HL-60 (cell line): ENCODE measurements at regions not wholly inside any gene's neighbourhood (a gene's known extent, or its start where the extent isn't known, plus 50 kb on each side); places are given as distances from the start of the nearest gene placed in this dataset.
"Not testable (repeated sequence)": the region's sequence is repeated elsewhere in the genome, so short reads cannot be mapped to it uniquely, and the experiment has no call there.

Experiments used
- DNase-seq, 2 experiments: peaks; one replicate each; pipeline ENCODE4 v3.0.0-alpha.2; 2010 to 2020; ENCODE audit warnings: low read depth in 1 of 2, low spot score in 1 of 2
- H3K27ac ChIP-seq: fragments of 250-450 bp; sonication (Bioruptor Pico); replicated peaks from 2 replicates; pipeline ENCODE4 v1.5.1; 2020; ENCODE audit warnings: mild to moderate bottlenecking, moderate library complexity
- H3K27me3 ChIP-seq: fragments of 250-450 bp; sonication (Bioruptor Pico); 2 replicates; pipeline ENCODE4 v1.5.1; 2021; ENCODE audit warnings: mild to moderate bottlenecking, moderate library complexity; ENCODE audit not compliant: insufficient read depth, poor library complexity, severe bottlenecking
- H3K4me3 ChIP-seq: replicated peaks from 2 replicates; pipeline ENCODE4 v1.5.1; 2011; ENCODE audit warnings: mild to moderate bottlenecking, control low read depth, low read length; ENCODE audit not compliant: insufficient read depth
- GABPA ChIP-seq: IDR thresholded peaks from 2 replicates; pipeline ENCODE4 v1.6.1; 2012; ENCODE audit warnings: low read depth
- POLR2AphosphoS5 ChIP-seq: IDR thresholded peaks from 2 replicates; pipeline ENCODE4 v1.6.1; 2012; ENCODE audit warnings: low read depth
- SPI1 ChIP-seq: IDR thresholded peaks from 2 replicates; pipeline ENCODE4 v1.6.1; 2012; ENCODE audit warnings: low read depth, mild to moderate bottlenecking, borderline replicate concordance
- TF ChIP-seq, protein P1 (sequence below): IDR thresholded peaks from 2 replicates; pipeline ENCODE4 v1.6.1; 2012; ENCODE audit warnings: low read depth; ENCODE audit not compliant: insufficient replicate concordance
- TF ChIP-seq, protein P2 (sequence below): IDR thresholded peaks from one replicate; pipeline ENCODE4 v1.5.1; 2011; ENCODE audit warnings: low read length, control low read depth, inconsistent platforms; ENCODE audit not compliant: insufficient read depth

GRCh38 chr6:11311970-11312369, 79.5 kb upstream of the NEDD9 start:
- no peaks in the 10 kb centered on the region for H3K27me3 ChIP-seq
- no peak overlapping the region for H3K27ac ChIP-seq
- no peak overlapping the region for H3K4me3 ChIP-seq
- DNase-seq = no peak
- TF ChIP-seq SPI1 = no peak
- TF ChIP-seq, protein P1, sequence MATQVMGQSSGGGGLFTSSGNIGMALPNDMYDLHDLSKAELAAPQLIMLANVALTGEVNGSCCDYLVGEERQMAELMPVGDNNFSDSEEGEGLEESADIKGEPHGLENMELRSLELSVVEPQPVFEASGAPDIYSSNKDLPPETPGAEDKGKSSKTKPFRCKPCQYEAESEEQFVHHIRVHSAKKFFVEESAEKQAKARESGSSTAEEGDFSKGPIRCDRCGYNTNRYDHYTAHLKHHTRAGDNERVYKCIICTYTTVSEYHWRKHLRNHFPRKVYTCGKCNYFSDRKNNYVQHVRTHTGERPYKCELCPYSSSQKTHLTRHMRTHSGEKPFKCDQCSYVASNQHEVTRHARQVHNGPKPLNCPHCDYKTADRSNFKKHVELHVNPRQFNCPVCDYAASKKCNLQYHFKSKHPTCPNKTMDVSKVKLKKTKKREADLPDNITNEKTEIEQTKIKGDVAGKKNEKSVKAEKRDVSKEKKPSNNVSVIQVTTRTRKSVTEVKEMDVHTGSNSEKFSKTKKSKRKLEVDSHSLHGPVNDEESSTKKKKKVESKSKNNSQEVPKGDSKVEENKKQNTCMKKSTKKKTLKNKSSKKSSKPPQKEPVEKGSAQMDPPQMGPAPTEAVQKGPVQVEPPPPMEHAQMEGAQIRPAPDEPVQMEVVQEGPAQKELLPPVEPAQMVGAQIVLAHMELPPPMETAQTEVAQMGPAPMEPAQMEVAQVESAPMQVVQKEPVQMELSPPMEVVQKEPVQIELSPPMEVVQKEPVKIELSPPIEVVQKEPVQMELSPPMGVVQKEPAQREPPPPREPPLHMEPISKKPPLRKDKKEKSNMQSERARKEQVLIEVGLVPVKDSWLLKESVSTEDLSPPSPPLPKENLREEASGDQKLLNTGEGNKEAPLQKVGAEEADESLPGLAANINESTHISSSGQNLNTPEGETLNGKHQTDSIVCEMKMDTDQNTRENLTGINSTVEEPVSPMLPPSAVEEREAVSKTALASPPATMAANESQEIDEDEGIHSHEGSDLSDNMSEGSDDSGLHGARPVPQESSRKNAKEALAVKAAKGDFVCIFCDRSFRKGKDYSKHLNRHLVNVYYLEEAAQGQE = peak; percentile 39

GRCh38 chr6:11309947-11310665, 77.6 kb upstream of the NEDD9 start:
- peak; percentile 9; the same call in 1 of the 2 replicates for TF ChIP-seq SPI1
- TF ChIP-seq, protein P2, sequence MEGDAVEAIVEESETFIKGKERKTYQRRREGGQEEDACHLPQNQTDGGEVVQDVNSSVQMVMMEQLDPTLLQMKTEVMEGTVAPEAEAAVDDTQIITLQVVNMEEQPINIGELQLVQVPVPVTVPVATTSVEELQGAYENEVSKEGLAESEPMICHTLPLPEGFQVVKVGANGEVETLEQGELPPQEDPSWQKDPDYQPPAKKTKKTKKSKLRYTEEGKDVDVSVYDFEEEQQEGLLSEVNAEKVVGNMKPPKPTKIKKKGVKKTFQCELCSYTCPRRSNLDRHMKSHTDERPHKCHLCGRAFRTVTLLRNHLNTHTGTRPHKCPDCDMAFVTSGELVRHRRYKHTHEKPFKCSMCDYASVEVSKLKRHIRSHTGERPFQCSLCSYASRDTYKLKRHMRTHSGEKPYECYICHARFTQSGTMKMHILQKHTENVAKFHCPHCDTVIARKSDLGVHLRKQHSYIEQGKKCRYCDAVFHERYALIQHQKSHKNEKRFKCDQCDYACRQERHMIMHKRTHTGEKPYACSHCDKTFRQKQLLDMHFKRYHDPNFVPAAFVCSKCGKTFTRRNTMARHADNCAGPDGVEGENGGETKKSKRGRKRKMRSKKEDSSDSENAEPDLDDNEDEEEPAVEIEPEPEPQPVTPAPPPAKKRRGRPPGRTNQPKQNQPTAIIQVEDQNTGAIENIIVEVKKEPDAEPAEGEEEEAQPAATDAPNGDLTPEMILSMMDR = no peak
- TF ChIP-seq POLR2AphosphoS5 = no peak
- no peak for TF ChIP-seq GABPA
- Histone ChIP-seq H3K4me3 (no peak overlapping the region), H3K27ac (0 out of 2 replicates have a peak overlapping the region, but pooled peaks have one; percentile 19), H3K27me3 (no peaks in the 10 kb centered on the region)
- peak in 1 of 2 experiments; percentile 22 for DNase-seq

DNA sequence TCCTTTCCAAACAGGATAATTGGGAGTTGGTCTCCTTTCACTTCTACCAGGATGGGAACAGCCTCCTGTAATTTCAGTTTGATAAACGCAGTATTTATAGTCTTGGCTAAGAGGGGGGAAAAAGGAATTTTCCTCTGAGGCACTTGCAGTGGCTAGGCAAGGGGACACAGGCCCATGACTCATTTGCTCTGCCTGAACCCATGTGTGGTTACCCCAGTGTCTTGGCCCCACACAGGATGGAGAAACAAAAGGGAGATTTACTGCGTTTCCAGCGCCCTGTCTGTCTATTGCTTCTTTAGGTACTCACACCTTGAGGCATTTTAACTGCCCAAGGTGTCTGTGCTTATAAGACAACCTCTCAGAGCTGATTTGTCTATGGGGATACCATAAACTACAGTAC, 74.8 kb upstream of the NEDD9 start:
- TF ChIP-seq, protein P2 = no peak
- no peak for DNase-seq

GRCh38 chr6:11304946-11305345, 72.5 kb upstream of the NEDD9 start:
- Histone ChIP-seq H3K27ac (no peak overlapping the region), H3K4me3 (no peak overlapping the region), H3K27me3 (no peaks in the 10 kb centered on the region)
- DNase-seq = no peak
- TF ChIP-seq SPI1 (no peak), POLR2AphosphoS5 (no peak), GABPA (no peak)
- TF ChIP-seq, protein P1 = no peak
- TF ChIP-seq, protein P2 = no peak

More for the DNA sequence above, 74.8 kb upstream of the NEDD9 start:
- Histone ChIP-seq H3K27me3 (no peaks in the 10 kb centered on the region), H3K27ac (no peak overlapping the region), H3K4me3 (no peak overlapping the region)

GRCh38 chr6:11299876-11300428, 67.5 kb upstream of the NEDD9 start:
- H3K27me3 ChIP-seq, DNase-seq, H3K4me3 ChIP-seq, H3K27ac ChIP-seq: not testable (repeated sequence)

- not testable (repeated sequence) for H3K27me3 ChIP-seq, DNase-seq, H3K27ac ChIP-seq, H3K4me3 ChIP-seq
Measured at GRCh38 chr6:11299421-11299784, 66.9 kb upstream of the NEDD9 start.
